ENCODE measurements at regions not wholly inside any gene's neighbourhood (a gene's known extent, or its start where the extent isn't known, plus 50 kb on each side); places are given as distances from the start of the nearest gene placed in this dataset.

DNA sequence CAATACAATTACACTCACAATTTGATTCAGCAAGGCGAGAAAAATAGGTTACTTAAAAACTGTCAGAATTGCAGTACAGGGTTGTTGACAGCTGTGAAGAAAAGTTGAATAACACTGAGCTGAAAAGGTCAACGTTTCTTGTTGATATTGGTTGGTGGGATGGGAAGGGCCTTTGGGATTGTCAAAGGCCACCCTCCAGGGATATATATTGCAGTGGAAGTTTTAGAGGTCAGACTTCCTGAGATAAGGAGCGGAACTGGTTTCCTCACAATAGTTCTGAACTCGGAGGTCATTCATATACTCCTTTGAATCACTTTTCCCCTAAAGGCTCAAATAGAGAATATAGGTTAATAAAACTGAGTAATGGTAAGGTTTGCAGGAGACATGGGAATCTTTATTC is 417.2 kb downstream of the RAPGEF2 start:
- DNase-seq (ENCODE audit: low read depth in 2 of 2): no peak
- no peak overlapping the region for H3K4me3 ChIP-seq (replicated peaks in 1 of 2; ENCODE audit: low read depth in 2 of 2, low read length in 2 of 2)
- TF ChIP-seq, protein P1, sequence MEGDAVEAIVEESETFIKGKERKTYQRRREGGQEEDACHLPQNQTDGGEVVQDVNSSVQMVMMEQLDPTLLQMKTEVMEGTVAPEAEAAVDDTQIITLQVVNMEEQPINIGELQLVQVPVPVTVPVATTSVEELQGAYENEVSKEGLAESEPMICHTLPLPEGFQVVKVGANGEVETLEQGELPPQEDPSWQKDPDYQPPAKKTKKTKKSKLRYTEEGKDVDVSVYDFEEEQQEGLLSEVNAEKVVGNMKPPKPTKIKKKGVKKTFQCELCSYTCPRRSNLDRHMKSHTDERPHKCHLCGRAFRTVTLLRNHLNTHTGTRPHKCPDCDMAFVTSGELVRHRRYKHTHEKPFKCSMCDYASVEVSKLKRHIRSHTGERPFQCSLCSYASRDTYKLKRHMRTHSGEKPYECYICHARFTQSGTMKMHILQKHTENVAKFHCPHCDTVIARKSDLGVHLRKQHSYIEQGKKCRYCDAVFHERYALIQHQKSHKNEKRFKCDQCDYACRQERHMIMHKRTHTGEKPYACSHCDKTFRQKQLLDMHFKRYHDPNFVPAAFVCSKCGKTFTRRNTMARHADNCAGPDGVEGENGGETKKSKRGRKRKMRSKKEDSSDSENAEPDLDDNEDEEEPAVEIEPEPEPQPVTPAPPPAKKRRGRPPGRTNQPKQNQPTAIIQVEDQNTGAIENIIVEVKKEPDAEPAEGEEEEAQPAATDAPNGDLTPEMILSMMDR (IDR thresholded peaks at IDR 0.05; ENCODE audit: low read depth, low read length): no peak

DNA sequence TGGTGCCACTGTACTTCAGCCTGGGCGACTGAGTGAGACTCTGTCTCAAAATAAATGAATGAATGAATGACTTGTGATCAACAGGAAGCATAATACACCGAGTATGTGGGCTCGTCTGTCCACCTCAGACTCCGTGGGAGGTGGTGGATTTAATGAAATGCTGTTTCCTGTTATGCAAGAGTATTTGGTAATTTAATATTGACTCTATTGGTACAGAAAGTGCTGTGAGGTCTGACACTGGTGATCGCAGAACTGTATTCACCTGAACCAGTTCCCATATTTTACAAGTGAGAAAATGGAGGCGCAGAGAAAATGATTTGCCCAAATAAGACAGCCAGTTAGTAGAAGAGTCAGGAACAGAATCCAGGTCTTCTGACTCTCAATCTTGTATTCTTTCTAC is 423.3 kb downstream of the RAPGEF2 start:
- no peak for DNase-seq (ENCODE audit: low read depth in 2 of 2)
- TF ChIP-seq, protein P1 (IDR thresholded peaks at IDR 0.05; ENCODE audit: low read depth, low read length): no peak
- H3K4me3 ChIP-seq (replicated peaks in 1 of 2; ENCODE audit: low read depth in 2 of 2, low read length in 2 of 2): no peak overlapping the region

DNA sequence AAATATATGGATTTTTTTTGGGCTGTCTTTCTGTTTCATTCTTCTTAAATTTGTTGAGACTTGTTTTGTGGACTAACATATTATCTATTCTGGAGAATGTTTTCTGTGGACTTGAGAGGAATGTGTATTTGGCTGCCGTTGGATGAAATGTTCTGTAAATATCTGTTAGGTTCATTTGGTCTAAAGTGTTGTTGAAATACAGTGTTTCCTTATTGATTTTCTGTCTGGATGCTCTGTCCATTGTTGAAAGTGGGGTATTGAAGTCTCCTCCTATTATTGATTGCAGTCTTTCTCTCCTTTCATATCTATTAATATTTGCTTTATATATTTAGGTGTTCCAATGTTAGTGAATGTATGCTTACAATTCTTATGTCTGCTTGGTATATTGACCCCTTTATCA is 431.8 kb downstream of the RAPGEF2 start:
- TF ChIP-seq, protein P1 (IDR thresholded peaks at IDR 0.05; ENCODE audit: low read depth, low read length): no peak

DNA sequence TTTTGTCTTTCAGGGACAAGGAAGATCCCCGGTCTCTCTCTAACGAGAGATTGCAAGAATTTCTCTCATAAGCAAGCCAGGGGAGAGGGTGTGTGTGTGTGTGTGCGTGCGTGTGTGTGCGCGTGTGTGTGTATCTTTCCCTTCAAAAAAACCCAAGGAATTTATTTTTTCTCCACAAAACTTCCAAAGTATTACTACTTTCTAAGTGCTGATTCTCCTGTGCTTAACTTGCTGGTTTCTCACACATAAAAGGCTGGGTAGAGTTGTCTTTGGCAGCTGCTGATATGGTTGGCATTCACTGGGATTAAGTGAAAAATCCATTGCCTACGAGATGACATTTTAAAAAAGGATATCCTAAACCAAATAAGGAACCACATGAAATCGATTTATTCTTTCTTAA is 435.7 kb downstream of the RAPGEF2 start:
- TF ChIP-seq, protein P1 (IDR thresholded peaks at IDR 0.05; ENCODE audit: low read depth, low read length): no peak
- no peak overlapping the region for H3K4me3 ChIP-seq (replicated peaks in 1 of 2; ENCODE audit: low read depth in 2 of 2, low read length in 2 of 2)
- DNase-seq (ENCODE audit: low read depth in 2 of 2): no peak

More for the DNA sequence above, 431.8 kb downstream of the RAPGEF2 start:
- no peak for DNase-seq (ENCODE audit: low read depth in 2 of 2)
- no peak overlapping the region for H3K4me3 ChIP-seq (replicated peaks in 1 of 2; ENCODE audit: low read depth in 2 of 2, low read length in 2 of 2)

DNA sequence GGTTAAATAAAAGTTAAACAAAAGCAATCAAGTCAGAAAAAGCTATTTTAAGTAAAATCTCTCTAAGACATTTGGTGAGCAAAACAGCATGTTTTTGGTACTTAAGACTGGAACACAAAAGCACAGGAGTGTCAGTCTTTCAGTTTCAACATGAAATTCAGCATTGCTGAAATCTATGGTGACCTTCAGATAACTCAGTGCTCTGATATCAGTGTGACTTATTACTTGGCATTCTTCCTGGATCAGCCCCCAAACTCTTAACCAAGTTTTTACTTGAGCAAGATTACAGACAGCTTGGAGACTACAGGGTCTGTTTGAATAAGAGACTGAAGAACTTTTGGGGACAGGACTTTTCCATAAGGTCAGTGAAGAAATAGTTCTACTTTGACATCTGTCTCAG is 437.2 kb downstream of the RAPGEF2 start:
- no peak overlapping the region for H3K4me3 ChIP-seq (replicated peaks in 1 of 2; ENCODE audit: low read depth in 2 of 2, low read length in 2 of 2)
- DNase-seq (ENCODE audit: low read depth in 2 of 2): no peak
- TF ChIP-seq, protein P1 (IDR thresholded peaks at IDR 0.05; ENCODE audit: low read depth, low read length): no peak

DNA sequence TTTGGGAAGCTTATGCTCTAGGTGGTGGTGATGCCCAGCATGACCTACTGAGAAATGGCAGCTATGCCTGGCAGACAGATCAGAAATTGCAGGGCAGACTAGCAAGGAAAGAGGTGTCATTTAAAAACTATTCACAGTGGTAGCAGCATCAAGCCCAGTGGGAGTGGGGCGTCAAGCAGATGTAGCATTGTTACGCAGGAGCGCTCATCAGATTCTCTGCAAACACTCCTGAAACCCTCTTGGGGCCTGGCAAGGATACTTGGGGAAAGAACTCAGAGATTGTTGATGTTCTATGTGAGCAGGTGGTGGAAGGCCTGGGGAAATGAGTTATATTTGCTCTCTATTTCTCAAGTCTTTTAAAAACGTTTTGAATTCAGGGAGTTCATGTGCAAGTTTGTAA is 437.6 kb downstream of the RAPGEF2 start:
- DNase-seq (ENCODE audit: low read depth in 2 of 2): no peak
- TF ChIP-seq, protein P1 (IDR thresholded peaks at IDR 0.05; ENCODE audit: low read depth, low read length): no peak

DNA sequence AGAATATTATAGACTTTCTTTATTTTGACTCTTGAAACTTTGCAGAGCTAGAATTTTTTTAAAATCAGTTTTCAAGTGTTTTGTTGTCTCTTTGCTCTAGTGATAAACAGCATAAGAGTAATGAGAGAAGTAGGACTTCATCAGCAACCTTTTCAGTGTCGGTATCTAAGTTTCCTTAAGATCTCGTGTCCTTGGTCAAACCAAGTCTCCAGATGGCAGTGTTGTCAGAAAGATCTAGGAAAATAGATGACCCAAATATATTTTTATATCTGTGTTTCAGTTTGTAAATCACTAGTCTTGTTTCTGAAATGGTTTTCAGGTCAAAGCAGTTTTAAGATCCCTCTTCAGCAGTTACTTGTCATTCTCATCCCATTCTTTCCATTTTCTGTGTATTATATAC is 438.3 kb downstream of the RAPGEF2 start:
- TF ChIP-seq, protein P1 (IDR thresholded peaks at IDR 0.05; ENCODE audit: low read depth, low read length): no peak
- DNase-seq (ENCODE audit: low read depth in 2 of 2): no peak
- H3K4me3 ChIP-seq (replicated peaks in 1 of 2; ENCODE audit: low read depth in 2 of 2, low read length in 2 of 2): no peak overlapping the region

More for the DNA sequence above, 437.6 kb downstream of the RAPGEF2 start:
- no peak overlapping the region for H3K4me3 ChIP-seq (replicated peaks in 1 of 2; ENCODE audit: low read depth in 2 of 2, low read length in 2 of 2)
